Smooth muscle cell of the brain vasculature (primary cell): ENCODE measurements at regions not wholly inside any gene's neighbourhood (a gene's known extent, or its start where the extent isn't known, plus 50 kb on each side); places are given as distances from the start of the nearest gene placed in this dataset.
"Not testable (repeated sequence)": the region's sequence is repeated elsewhere in the genome, so short reads cannot be mapped to it uniquely, and the experiment has no call there.

Experiments
- DNase-seq: peaks from one replicate; pipeline ENCODE4 v3.0.0-alpha.2; 2012; ENCODE audit warnings: low read depth, low spot score

DNA sequence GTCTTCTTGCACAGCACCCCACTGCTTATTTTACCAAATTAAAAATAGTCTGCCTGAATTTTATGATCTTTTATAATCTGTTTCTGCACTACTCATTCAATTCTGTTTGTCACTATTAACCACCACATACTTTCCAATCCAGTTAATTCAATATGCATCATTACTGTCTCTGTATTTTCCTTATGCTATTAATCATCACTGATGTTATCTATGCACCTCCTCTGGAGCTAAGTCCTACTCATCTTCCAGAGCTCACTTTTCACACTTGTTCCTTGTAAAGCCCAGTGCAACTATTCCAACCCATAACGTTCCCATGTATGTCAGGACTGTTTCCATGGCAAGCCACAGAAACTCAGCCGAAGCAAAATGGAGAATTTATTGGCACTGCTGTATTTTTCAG lies 713.6 kb downstream of the PLCL1 start:
- DNase-seq: no peak

- not testable (repeated sequence) for DNase-seq
Measured at GRCh38 chr2:198508610-198509009, 704.2 kb downstream of the PLCL1 start.

DNA sequence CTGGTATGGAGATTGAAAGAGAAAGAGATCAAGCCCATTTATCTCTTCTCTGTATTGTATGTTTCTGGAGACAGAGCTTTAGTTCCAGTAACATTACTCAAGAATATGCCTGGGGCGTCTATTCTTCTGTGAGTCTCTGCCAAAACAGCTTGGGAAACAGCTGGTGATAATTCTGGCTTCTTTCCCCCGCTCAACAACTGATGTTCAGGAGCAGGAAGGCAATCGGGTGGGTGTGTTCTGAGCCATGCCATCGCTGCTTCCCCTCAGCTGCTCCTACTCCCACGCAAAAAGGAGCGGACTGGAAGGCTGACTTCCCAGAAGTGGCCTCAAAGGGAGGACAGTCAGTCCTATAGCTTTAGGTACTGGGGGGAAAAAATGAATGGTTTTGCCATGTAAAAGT lies 695.1 kb downstream of the PLCL1 start:
- DNase-seq: no peak

DNA sequence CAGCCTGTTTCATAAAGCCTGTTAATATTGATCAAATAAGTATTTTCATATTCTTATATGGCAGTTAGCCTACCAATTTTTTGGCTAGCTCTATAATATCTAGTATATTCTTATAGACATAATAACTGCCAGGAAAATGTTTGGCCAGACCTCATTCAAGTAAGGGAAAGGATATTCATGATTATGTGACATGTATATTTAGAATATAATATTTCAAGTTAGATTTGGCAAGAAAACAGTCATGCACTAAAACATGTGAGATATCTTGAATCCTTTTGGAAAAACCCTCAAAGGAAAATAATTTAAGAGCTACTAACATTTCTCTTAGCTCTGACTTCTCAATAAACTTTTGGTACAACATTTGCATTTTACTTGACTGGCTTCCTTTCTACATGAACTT lies 694.1 kb downstream of the PLCL1 start:
- DNase-seq: no peak

DNA sequence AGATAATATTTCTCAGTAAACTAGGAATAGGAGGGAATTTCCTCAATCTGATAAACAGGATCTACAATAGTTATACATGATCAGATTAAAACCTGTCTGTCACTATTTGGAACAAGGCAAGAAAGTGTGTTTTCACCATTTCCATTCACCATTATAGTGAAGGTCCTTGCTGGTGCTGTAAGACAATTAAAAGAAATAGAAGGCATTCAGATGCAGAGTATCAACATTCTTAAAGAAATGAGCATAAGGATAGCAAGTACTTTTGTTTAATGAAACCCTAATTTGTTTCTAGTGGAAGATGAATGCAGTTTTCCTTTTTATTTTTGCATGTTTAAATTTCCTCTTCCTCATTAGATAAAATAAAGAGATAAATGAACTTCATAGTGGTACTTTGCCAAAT lies 693.7 kb downstream of the PLCL1 start:
- no peak for DNase-seq

- no peak for DNase-seq
Measured at GRCh38 chr2:198494931-198495330, 690.5 kb downstream of the PLCL1 start.

GRCh38 chr2:198490748-198491147 lies 686.4 kb downstream of the PLCL1 start:
- DNase-seq: no peak

DNA sequence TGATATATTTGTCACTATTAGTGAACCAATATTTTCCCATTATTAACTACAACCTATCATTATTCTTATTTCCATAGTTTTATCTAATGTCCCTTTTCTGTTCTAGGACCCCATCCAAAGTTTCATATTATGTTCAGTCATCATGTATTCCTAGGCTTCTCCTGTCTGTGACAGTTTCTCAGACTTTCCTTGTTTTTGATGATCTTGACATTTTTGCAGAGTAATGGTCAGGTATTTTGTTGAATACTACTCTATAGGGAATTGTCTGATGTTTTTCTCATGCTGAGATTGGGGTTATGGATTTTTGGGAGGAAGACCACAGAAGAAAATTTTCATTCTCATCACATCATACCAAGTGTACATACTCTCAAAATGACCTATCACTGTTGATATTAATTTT lies 684.6 kb downstream of the PLCL1 start:
- DNase-seq: no peak

DNA sequence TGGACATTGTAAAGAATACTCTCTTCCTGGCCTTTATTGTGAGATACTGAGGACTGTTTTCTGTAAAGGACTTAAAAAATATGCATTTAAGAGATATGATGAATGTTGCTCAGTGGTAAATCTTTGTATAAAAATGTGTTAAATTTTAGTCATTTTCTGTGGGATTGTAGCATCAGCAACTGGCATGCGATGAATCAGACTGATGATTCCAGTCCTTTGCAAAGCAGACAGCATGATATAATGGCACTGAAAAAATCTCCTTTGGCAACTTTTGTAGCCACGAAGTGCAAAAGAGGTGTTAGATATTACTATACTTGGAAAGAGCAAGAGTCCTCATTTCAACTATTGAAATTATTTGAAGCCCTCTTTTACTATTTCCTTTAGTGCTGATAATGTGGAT lies 678.7 kb downstream of the PLCL1 start:
- DNase-seq: no peak

GRCh38 chr2:198479065-198479464 lies 674.7 kb downstream of the PLCL1 start:
- no peak for DNase-seq

- no peak for DNase-seq
Measured at GRCh38 chr2:198478361-198478760, 674.0 kb downstream of the PLCL1 start.

DNA sequence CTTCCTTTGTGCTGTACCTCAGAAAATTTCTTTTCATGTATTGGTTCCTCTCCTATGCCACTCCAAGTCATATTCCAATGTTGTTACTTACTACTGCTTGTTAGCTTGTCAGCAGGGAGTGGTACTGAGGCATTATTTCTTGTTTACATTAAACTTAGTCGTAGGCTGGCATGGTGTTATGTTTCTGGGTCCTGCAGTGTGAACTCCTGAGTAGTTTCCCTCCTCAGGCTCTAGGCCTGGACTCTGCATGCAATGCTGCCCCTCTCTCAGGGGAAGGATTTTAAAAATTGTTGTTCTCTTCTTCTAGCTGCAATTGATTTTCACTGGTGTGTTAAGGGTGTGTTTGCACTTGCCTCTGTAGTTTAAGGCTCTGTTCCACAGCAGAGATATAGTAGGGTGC lies 671.6 kb downstream of the PLCL1 start:
- DNase-seq: no peak

- DNase-seq: no peak
Measured at GRCh38 chr2:198471291-198471690, 666.9 kb downstream of the PLCL1 start.

GRCh38 chr2:198468136-198468535 lies 663.7 kb downstream of the PLCL1 start:
- no peak for DNase-seq

DNA sequence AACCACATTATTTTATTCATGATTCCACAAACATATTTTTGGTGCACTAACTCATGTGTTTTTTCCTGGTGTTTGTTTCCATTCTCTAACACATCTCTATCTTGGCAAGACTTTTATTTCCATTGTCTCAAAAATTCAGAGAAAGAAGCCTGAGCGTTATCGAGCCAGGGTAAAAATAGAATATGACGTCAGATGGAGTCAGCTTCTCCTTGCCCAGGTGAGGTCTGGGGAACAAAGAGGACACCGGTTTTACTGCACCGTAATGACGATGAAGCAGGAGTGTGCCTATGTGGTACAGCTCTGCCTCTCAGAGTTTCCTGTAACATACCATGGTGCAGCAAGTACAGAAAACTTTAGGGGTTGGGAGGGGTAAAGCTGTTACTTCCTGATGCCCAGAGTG lies 661.6 kb downstream of the PLCL1 start:
- DNase-seq: no peak

DNA sequence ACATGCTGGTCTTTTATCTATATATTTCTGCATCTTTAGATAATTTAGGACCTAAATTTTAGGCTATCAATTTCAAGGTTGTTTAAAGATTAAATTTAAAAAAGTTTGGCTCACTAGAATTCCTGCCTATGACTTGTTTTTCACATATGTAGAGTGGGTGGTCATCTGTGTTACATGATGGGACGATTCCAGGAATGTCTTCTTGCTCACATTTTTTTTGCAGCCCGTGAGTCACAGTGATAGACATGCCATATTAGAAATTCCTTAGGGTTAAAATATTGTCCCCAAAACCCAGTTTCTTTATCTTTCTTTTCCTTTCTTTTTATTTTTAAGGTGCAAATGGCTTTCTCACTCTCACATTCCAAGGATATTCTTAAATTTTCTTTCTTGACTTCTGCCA lies 652.0 kb downstream of the PLCL1 start:
- no peak for DNase-seq

DNA sequence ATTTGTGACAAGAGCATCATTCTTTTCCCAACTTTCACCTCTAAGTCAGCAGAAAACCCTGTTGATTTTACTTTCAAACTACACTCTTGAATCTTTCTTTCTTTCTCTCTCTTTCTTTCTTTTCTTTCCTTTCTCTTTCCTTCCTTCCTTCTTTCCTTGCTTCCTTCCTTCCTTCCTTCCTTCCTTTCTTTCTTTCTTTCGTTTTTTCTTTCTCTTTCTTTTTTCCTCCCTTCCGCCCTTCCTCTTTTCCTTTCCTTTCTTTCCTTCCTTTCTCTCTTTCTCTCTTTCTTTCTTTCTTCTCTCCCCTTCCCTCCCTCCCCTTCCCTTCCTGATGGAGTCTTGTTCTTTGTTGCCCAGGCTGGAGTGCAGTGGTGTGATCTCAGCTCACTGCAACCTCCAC lies 649.5 kb downstream of the PLCL1 start:
- no peak for DNase-seq

DNA sequence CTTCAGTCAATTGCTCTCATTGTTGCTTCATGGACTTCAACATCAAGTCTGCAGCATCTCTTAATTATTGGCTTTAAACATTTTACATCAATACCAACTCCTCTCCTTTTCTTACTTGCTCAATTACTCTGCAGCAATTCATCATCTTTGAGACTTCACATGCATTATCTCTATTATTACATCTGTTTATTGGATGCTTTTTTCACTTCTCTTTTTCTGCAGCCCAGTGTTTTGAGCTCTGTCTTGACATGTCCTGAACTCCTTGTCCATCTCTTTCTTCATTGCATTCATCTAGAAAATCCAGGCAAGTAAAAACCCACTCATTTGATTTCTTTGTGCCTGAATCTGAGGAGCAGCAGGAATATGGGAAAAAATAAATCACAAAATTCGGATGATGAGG lies 647.9 kb downstream of the PLCL1 start:
- no peak for DNase-seq

- DNase-seq: no peak
Measured at GRCh38 chr2:198448789-198449188, 644.4 kb downstream of the PLCL1 start.

DNA sequence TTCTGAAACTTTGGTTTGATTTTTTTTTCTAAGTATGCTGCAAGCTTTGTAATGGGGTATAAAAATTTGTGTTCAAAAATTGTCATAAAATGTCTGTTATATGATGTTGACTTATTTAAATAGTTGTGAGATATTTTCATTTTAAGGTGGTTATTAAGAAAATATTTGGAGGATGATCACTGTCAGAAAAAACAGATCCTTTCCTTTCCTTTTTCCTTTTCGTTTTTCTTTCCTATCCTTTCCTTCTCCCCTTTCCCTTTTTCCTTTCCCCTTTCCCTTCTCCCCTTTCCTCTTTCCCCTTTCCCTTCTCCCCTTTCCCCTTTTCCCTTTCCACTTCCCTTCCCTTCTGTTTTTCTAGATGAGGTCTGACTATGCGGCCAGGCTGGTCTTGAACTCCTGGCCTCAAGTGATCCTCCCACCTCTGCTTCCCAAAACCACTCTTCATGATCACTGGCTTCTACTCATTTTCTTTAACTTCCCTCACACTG lies 640.5 kb downstream of the PLCL1 start:
- no peak for DNase-seq

GRCh38 chr2:198441901-198442300 lies 637.5 kb downstream of the PLCL1 start:
- no peak for DNase-seq

- DNase-seq: no peak
Measured at GRCh38 chr2:198441246-198441645, 636.9 kb downstream of the PLCL1 start.

- no peak for DNase-seq
Measured at GRCh38 chr2:198440833-198441232, 636.4 kb downstream of the PLCL1 start.

DNA sequence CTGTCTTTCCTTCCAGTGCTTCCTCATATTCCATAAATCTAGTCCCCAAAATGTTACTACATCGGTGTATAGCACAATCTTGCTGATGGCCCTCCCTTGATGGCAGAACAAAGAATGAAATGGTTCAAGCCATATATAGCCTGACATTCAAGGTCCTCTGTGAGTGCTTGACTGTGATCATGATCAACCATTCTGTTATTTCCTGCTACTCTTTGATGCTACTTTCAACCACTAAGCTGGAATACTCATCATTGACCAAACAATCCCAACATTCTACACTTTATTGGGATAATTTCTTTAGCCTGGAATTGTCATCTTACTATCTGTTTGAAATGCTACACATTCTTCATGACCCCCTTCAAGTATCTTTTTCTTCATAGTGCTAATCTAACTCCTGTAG lies 633.9 kb downstream of the PLCL1 start:
- no peak for DNase-seq

DNA sequence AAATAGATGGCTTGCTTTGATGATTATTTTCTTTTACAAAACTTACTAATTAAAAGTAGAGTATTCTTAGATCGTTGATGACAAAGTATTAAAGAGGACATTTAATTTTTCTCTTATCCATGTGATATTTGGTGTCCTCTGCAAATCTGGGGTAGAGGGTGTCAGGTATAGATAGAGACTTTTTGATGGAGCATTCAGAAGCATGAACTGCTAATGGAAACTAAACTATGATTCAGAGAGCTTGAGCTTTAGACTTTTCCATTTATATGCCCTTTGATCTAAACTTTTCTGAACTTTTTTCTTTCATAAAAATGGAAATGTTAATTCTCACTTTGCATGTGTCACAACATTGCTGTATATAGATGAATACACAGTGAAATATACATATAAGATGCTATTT lies 619.7 kb downstream of the PLCL1 start:
- DNase-seq: no peak
